ENCODE measurements at regions not wholly inside any gene's neighbourhood (a gene's known extent, or its start where the extent isn't known, plus 50 kb on each side); places are given as distances from the start of the nearest gene placed in this dataset.
"Not testable (repeated sequence)": the region's sequence is repeated elsewhere in the genome, so short reads cannot be mapped to it uniquely, and the experiment has no call there.

- DNase-seq, result no peak
These were observed 391.2 kb upstream of the ADGRL3 start for GRCh38 chr4:60808726-60809485.

GRCh38 chr4:60809486-60809800, 390.7 kb upstream of the ADGRL3 start:
- no peak for DNase-seq

GRCh38 chr4:60812811-60813210, 387.3 kb upstream of the ADGRL3 start:
- DNase-seq, result no peak

GRCh38 chr4:60814549-60814948, 385.6 kb upstream of the ADGRL3 start:
- no peak for DNase-seq

GRCh38 chr4:60817609-60818008, 382.5 kb upstream of the ADGRL3 start:
- no peak for DNase-seq

- DNase-seq, result no peak
These were observed 377.1 kb upstream of the ADGRL3 start for GRCh38 chr4:60822986-60823385.

GRCh38 chr4:60840020-60840419, 360.1 kb upstream of the ADGRL3 start:
- DNase-seq, result no peak

- no peak for DNase-seq
These were observed 353.4 kb upstream of the ADGRL3 start for GRCh38 chr4:60846678-60847077.

- DNase-seq, result no peak
These were observed 352.5 kb upstream of the ADGRL3 start for GRCh38 chr4:60847614-60848013.

GRCh38 chr4:60857130-60857753, 342.9 kb upstream of the ADGRL3 start:
- no peak for DNase-seq

GRCh38 chr4:60863442-60863841, 336.7 kb upstream of the ADGRL3 start:
- DNase-seq, result no peak

- no peak for DNase-seq
These were observed 334.9 kb upstream of the ADGRL3 start for GRCh38 chr4:60865273-60865672.

- DNase-seq, result no peak
These were observed 331.7 kb upstream of the ADGRL3 start for GRCh38 chr4:60868232-60868960.

- DNase-seq, result no peak
These were observed 320.9 kb upstream of the ADGRL3 start for GRCh38 chr4:60879135-60879701.

- no peak for DNase-seq
These were observed 315.5 kb upstream of the ADGRL3 start for GRCh38 chr4:60884587-60884986.

GRCh38 chr4:60885011-60885410, 315.1 kb upstream of the ADGRL3 start:
- no peak for DNase-seq

GRCh38 chr4:60890743-60891142, 309.4 kb upstream of the ADGRL3 start:
- no peak for DNase-seq

- no peak for DNase-seq
These were observed 308.2 kb upstream of the ADGRL3 start for GRCh38 chr4:60891947-60892346.

- no peak for DNase-seq
These were observed 302.7 kb upstream of the ADGRL3 start for GRCh38 chr4:60897415-60897814.

GRCh38 chr4:60905162-60905561, 295.0 kb upstream of the ADGRL3 start:
- DNase-seq, result no peak

GRCh38 chr4:60911127-60911526, 289.0 kb upstream of the ADGRL3 start:
- no peak for DNase-seq

- DNase-seq, result no peak
These were observed 287.1 kb upstream of the ADGRL3 start for GRCh38 chr4:60913002-60913401.

GRCh38 chr4:60913671-60914070, 286.5 kb upstream of the ADGRL3 start:
- no peak for DNase-seq

- not testable (repeated sequence) for DNase-seq
These were observed 278.4 kb upstream of the ADGRL3 start for GRCh38 chr4:60921735-60922134.

All from hematopoietic multipotent progenitor cell treated with erythropoietin and hydrocortisone succinate and interleukin-3 and kit ligand, for 8 days (in vitro differentiated cells).